CD4-positive, alpha-beta T cell treated with Interferon gamma for 1 hour (primary cell): ENCODE measurements at regions not wholly inside any gene's neighbourhood (a gene's known extent, or its start where the extent isn't known, plus 50 kb on each side); places are given as distances from the start of the nearest gene placed in this dataset.
"Not testable (repeated sequence)": the region's sequence is repeated elsewhere in the genome, so short reads cannot be mapped to it uniquely, and the experiment has no call there.

ENCODE experiments used
- DNase-seq: peaks from one replicate; pipeline ENCODE4 v3.0.0-alpha.2; 2020

- not testable (repeated sequence) for DNase-seq
These were observed 131.9 kb downstream of the CWH43 start for GRCh38 chr4:49117951-49118350.

GRCh38 chr4:49118379-49119212 is 132.5 kb downstream of the CWH43 start:
- not testable (repeated sequence) for DNase-seq

GRCh38 chr4:49119345-49119744 is 133.3 kb downstream of the CWH43 start:
- DNase-seq = not testable (repeated sequence)

- not testable (repeated sequence) for DNase-seq
These were observed 134.1 kb downstream of the CWH43 start for GRCh38 chr4:49120042-49120779.

- not testable (repeated sequence) for DNase-seq
These were observed 134.7 kb downstream of the CWH43 start for GRCh38 chr4:49120804-49121203.

GRCh38 chr4:49126443-49126842 is 140.4 kb downstream of the CWH43 start:
- not testable (repeated sequence) for DNase-seq

GRCh38 chr4:49126858-49127257 is 140.8 kb downstream of the CWH43 start:
- DNase-seq = not testable (repeated sequence)

GRCh38 chr4:49129385-49129784 is 143.3 kb downstream of the CWH43 start:
- DNase-seq = not testable (repeated sequence)

- DNase-seq = not testable (repeated sequence)
These were observed 143.8 kb downstream of the CWH43 start for GRCh38 chr4:49129870-49130269.

- not testable (repeated sequence) for DNase-seq
These were observed 144.6 kb downstream of the CWH43 start for GRCh38 chr4:49130724-49131123.

- not testable (repeated sequence) for DNase-seq
These were observed 151.0 kb downstream of the CWH43 start for GRCh38 chr4:49137043-49137442.

- DNase-seq = not testable (repeated sequence)
These were observed 151.9 kb downstream of the CWH43 start for GRCh38 chr4:49137961-49138360.

GRCh38 chr4:49138818-49139217 is 152.7 kb downstream of the CWH43 start:
- not testable (repeated sequence) for DNase-seq

GRCh38 chr4:49139513-49139912 is 153.4 kb downstream of the CWH43 start:
- DNase-seq = not testable (repeated sequence)

- peak; percentile 0 for DNase-seq
These were observed 154.3 kb downstream of the CWH43 start for GRCh38 chr4:49140351-49140750.

GRCh38 chr4:49141955-49142354 is 155.9 kb downstream of the CWH43 start:
- not testable (repeated sequence) for DNase-seq

- not testable (repeated sequence) for DNase-seq
These were observed 161.1 kb downstream of the CWH43 start for GRCh38 chr4:49147143-49147542.

GRCh38 chr4:49147596-49147995 is 161.5 kb downstream of the CWH43 start:
- DNase-seq = not testable (repeated sequence)

GRCh38 chr4:49149006-49149975 is 163.2 kb downstream of the CWH43 start:
- DNase-seq = not testable (repeated sequence)

- DNase-seq = not testable (repeated sequence)
These were observed 164.4 kb downstream of the CWH43 start for GRCh38 chr4:49150351-49151083.

- DNase-seq = not testable (repeated sequence)
These were observed 166.9 kb downstream of the CWH43 start for GRCh38 chr4:49153011-49153410.
